Endodermal cell (in vitro differentiated cells): ENCODE measurements at regions not wholly inside any gene's neighbourhood (a gene's known extent, or its start where the extent isn't known, plus 50 kb on each side); places are given as distances from the start of the nearest gene placed in this dataset.

Experiments
- DNase-seq: peaks from one replicate; pipeline ENCODE4 v3.0.0-alpha.2; 2017
- H3K27ac ChIP-seq: 2 replicates; pipeline ENCODE4 v1.5.1; 2013; ENCODE audit warnings: mild to moderate bottlenecking, low read depth, low read length, moderate library complexity
- H3K27me3 ChIP-seq: 2 replicates; pipeline ENCODE4 v1.6.1; 2013; ENCODE audit warnings: mild to moderate bottlenecking, low read length, moderate library complexity; ENCODE audit not compliant: insufficient read depth, control insufficient read depth, poor library complexity, severe bottlenecking
- H3K36me3 ChIP-seq: 2 replicates; pipeline ENCODE4 v1.7.0; 2013; ENCODE audit warnings: mild to moderate bottlenecking, low read length, moderate library complexity; ENCODE audit not compliant: control insufficient read depth, insufficient read depth
- H3K4me1 ChIP-seq: one replicate; pipeline ENCODE4 v1.7.0; 2013; ENCODE audit warnings: low read length; ENCODE audit not compliant: control insufficient read depth, insufficient read depth
- H3K4me3 ChIP-seq: 2 replicates; pipeline ENCODE4 v1.5.1; 2013; ENCODE audit warnings: mild to moderate bottlenecking, low read length, moderate library complexity
- H3K9ac ChIP-seq: 2 replicates; pipeline ENCODE4 v1.6.1; 2013; ENCODE audit warnings: mild to moderate bottlenecking, low read length, moderate library complexity; ENCODE audit not compliant: poor library complexity, severe bottlenecking; ENCODE audit errors: extremely low read depth
- H3K9me3 ChIP-seq: 2 replicates; pipeline ENCODE4 v1.6.1; 2013; ENCODE audit warnings: mild to moderate bottlenecking, low read length, moderate library complexity; ENCODE audit not compliant: control insufficient read depth
- H3K27ac Mint-ChIP-seq: 2 replicates; pipeline ENCODE4 v1.8.0; 2020; ENCODE audit warnings: mixed read lengths
- H3K27me3 Mint-ChIP-seq: 2 replicates; pipeline ENCODE4 v1.8.0; 2021; ENCODE audit warnings: mild to moderate bottlenecking, mixed read lengths; ENCODE audit not compliant: insufficient read depth
- H3K36me3 Mint-ChIP-seq: 2 replicates; pipeline ENCODE4 v1.8.0; 2020; ENCODE audit warnings: low read depth, mixed read lengths
- H3K4me1 Mint-ChIP-seq: 2 replicates; pipeline ENCODE4 v1.8.0; 2020; ENCODE audit warnings: mixed read lengths
- H3K4me3 Mint-ChIP-seq: 2 replicates; pipeline ENCODE4 v1.8.0; 2020; ENCODE audit warnings: mild to moderate bottlenecking, moderate library complexity, mixed read lengths
- H3K9me3 Mint-ChIP-seq: 2 replicates; pipeline ENCODE4 v1.8.0; 2020; ENCODE audit warnings: mild to moderate bottlenecking, mixed read lengths
- WGBS, 2 experiments: methylation state at CpG; one replicate each; pipeline versions ENCODE4 v1.1.5 to v1.1.7; 2013; ENCODE audit warnings: missing lambda C conversion rate in 2 of 2, mixed read lengths in 1 of 2; ENCODE audit not compliant: insufficient coverage in 1 of 2, insufficient read length in 1 of 2; 5-methylcytosine and 5-hydroxymethylcytosine counted together
- TF ChIP-seq, protein P1 (sequence below): fragments of 200-600 bp; sonication (generic); conservative IDR thresholded peaks from 2 replicates; pipeline ENCODE4 v1.5.0; 2021; ENCODE audit warnings: antibody characterized with exemption, mild to moderate bottlenecking

DNA sequence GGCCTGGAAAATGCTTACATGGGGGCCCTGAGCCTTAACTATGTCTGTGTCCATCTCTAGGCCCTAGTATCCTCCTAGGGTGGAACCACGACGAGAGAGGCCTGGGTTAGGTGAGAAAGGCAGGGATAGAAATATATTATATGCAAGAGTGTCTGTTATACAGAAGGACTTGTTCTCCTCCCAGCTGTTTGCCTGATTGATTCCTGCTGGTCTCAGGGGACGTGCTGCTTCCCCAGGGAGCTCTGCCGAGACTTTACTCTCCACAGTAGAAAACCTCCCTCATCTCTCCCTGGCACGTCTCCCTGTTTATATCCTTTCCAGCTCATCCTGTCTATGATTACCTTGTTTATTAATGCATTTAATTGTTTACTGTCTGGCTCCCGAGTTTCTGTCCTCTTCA lies 132.6 kb downstream of the MIAT start:
- Histone ChIP-seq H3K4me3 (no peak overlapping the region), H3K36me3 (no peaks in the 10 kb centered on the region), H3K9me3 (no peaks in the 10 kb centered on the region), H3K27me3 (no peaks in the 10 kb centered on the region), H3K4me1 (peaks cover 2% of the 10 kb centered on the region), H3K27ac (no peak overlapping the region), H3K9ac (no peak overlapping the region)
- TF ChIP-seq, protein P1, sequence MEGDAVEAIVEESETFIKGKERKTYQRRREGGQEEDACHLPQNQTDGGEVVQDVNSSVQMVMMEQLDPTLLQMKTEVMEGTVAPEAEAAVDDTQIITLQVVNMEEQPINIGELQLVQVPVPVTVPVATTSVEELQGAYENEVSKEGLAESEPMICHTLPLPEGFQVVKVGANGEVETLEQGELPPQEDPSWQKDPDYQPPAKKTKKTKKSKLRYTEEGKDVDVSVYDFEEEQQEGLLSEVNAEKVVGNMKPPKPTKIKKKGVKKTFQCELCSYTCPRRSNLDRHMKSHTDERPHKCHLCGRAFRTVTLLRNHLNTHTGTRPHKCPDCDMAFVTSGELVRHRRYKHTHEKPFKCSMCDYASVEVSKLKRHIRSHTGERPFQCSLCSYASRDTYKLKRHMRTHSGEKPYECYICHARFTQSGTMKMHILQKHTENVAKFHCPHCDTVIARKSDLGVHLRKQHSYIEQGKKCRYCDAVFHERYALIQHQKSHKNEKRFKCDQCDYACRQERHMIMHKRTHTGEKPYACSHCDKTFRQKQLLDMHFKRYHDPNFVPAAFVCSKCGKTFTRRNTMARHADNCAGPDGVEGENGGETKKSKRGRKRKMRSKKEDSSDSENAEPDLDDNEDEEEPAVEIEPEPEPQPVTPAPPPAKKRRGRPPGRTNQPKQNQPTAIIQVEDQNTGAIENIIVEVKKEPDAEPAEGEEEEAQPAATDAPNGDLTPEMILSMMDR: no peak
- Mint-ChIP-seq H3K9me3 (peaks cover 2% of the 10 kb centered on the region), H3K27me3 (no peaks in the 10 kb centered on the region), H3K36me3 (peaks cover 10% of the 10 kb centered on the region), H3K4me3 (no peak overlapping the region), H3K4me1 (peaks cover 5% of the 10 kb centered on the region), H3K27ac (no peak overlapping the region)
- DNase-seq: no peak
- 71 to 100% methylated on average over 1 to 6 of the region's 6 CpGs for WGBS, 2 experiments

DNA sequence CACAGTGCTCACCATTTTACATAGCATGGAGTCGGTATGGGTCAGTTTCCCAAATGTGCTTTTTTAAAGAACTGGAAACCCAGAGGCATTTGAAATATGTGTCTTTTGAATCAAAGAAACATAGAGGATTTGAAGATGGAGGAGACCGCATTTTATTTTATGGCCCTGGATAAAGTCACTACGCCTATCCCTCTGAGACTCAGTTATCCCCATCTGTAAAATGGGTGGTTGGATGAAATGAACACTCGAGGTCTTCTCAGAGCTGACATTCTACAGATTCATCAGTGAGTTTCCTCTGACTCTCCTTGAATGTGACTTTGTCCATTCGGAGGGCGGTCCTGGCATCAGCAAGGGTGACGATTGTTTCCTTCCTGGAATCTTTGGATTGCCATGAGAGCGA lies 135.1 kb downstream of the MIAT start:
- H3K4me1 ChIP-seq: no peaks in the 10 kb centered on the region
- H3K36me3 Mint-ChIP-seq: peaks cover 16% of the 10 kb centered on the region
- H3K4me1 Mint-ChIP-seq: no peaks in the 10 kb centered on the region
- peaks cover 2% of the 10 kb centered on the region for H3K9me3 Mint-ChIP-seq
- H3K27me3 ChIP-seq: no peaks in the 10 kb centered on the region
- H3K9ac ChIP-seq: no peak overlapping the region
- TF ChIP-seq, protein P1: no peak
- H3K27me3 Mint-ChIP-seq: no peaks in the 10 kb centered on the region
- no peak overlapping the region for H3K4me3 Mint-ChIP-seq
- H3K9me3 ChIP-seq: no peaks in the 10 kb centered on the region
- no peaks in the 10 kb centered on the region for H3K36me3 ChIP-seq
- H3K27ac Mint-ChIP-seq: no peak overlapping the region
- H3K4me3 ChIP-seq: no peak overlapping the region
- H3K27ac ChIP-seq: no peak overlapping the region
- 93 to 97% methylated on average over 7 to 8 of the region's 8 CpGs for WGBS, 2 experiments
- no peak for DNase-seq

DNA sequence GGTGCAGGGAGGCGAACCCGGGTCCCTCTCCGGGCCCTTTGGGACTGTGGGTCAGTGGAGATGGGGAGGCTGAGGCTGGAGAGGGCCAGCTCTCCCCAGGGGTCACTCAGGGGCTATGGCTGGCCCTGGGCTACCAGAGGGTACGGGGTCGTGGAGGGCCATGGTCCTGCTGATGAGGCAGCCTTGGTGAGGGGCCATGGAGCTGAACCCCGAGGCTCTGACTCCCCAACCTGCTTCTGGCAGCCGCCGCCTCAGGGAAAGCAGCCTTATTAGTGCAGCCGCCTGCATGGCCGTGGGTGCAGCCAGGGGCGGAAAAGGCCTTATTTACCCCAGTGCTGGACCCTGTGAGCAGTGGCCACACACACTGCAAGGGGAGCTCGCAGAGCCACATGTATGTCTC lies 139.4 kb downstream of the MIAT start:
- TF ChIP-seq, protein P1: no peak
- no peak for DNase-seq
- no peaks in the 10 kb centered on the region for H3K9me3 ChIP-seq
- no peaks in the 10 kb centered on the region for H3K27me3 ChIP-seq
- Mint-ChIP-seq H3K9me3 (no peaks in the 10 kb centered on the region), H3K4me3 (no peak overlapping the region), H3K27me3 (peaks cover 1% of the 10 kb centered on the region), H3K27ac (no peak overlapping the region), H3K4me1 (peaks cover 12% of the 10 kb centered on the region), H3K36me3 (peaks cover 6% of the 10 kb centered on the region)
- H3K27ac ChIP-seq: no peak overlapping the region
- WGBS, 2 experiments: 94 to 95% methylated on average over 7 to 12 of the region's 12 CpGs
- no peaks in the 10 kb centered on the region for H3K36me3 ChIP-seq
- no peak overlapping the region for H3K9ac ChIP-seq
- H3K4me3 ChIP-seq: no peak overlapping the region
- H3K4me1 ChIP-seq: no peaks in the 10 kb centered on the region
